Fibroblast of villous mesenchyme (primary cell): ENCODE measurements at regions not wholly inside any gene's neighbourhood (a gene's known extent, or its start where the extent isn't known, plus 50 kb on each side); places are given as distances from the start of the nearest gene placed in this dataset.

Experiments
- DNase-seq: peaks from one replicate; pipeline ENCODE4 v3.0.0-alpha.2; 2010; ENCODE audit warnings: low read depth
- H3K4me3 ChIP-seq: 2 replicates; pipeline ENCODE4 v1.5.1; 2011; ENCODE audit warnings: low read depth, mild to moderate bottlenecking, low read length
- TF ChIP-seq, protein P1 (sequence below): IDR thresholded peaks from 2 replicates; pipeline ENCODE4 v1.5.1; 2012; ENCODE audit warnings: low read depth, mild to moderate bottlenecking, low read length; ENCODE audit not compliant: insufficient read depth

DNA sequence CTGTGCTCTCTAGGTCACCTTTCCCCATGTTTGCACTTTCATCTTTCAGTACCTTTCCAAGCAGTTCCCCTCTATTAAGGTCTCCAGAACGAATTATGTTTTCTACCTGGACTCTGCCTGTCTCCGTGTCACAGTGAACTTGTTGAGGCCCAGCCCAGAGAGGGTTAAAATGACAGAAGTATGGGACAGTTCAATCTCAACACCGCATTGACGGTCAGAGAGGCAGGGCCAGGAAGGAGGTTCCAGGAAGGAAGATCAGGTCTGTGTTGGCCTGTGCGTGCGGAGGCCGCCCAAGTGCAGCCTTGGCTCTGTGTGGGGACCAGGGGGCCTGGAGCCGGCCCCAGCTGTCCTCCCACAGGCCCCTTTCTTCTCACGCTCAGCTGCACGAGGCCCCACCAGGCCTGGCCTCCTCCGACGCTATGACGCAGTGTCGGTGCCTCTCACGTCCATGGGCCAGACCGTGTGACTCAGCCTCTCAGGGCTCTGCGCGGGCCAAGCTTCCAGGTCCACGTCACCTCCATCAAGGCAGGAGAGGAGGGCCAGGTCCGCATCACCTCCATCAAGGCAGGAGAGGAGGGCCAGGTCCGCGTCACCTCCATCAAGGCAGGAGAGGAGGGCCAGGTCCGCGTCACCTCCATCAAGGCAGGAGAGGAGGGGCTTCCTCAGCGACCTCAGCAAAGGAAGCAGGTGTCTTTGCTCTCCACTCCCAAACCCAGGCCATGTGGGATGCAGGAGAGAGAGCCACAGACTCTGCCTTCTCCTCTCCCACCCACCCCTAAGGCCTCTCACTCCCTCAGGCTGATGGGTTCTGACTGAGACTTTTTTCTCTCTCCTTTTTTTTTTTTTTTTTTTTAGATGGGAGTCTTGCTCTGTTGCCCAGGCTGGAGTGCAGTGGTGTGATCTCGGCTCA is 83.1 kb downstream of the CPN2 start:
- no peak for DNase-seq
- H3K4me3 ChIP-seq, result no peak overlapping the region
- TF ChIP-seq, protein P1, sequence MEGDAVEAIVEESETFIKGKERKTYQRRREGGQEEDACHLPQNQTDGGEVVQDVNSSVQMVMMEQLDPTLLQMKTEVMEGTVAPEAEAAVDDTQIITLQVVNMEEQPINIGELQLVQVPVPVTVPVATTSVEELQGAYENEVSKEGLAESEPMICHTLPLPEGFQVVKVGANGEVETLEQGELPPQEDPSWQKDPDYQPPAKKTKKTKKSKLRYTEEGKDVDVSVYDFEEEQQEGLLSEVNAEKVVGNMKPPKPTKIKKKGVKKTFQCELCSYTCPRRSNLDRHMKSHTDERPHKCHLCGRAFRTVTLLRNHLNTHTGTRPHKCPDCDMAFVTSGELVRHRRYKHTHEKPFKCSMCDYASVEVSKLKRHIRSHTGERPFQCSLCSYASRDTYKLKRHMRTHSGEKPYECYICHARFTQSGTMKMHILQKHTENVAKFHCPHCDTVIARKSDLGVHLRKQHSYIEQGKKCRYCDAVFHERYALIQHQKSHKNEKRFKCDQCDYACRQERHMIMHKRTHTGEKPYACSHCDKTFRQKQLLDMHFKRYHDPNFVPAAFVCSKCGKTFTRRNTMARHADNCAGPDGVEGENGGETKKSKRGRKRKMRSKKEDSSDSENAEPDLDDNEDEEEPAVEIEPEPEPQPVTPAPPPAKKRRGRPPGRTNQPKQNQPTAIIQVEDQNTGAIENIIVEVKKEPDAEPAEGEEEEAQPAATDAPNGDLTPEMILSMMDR, result no peak

DNA sequence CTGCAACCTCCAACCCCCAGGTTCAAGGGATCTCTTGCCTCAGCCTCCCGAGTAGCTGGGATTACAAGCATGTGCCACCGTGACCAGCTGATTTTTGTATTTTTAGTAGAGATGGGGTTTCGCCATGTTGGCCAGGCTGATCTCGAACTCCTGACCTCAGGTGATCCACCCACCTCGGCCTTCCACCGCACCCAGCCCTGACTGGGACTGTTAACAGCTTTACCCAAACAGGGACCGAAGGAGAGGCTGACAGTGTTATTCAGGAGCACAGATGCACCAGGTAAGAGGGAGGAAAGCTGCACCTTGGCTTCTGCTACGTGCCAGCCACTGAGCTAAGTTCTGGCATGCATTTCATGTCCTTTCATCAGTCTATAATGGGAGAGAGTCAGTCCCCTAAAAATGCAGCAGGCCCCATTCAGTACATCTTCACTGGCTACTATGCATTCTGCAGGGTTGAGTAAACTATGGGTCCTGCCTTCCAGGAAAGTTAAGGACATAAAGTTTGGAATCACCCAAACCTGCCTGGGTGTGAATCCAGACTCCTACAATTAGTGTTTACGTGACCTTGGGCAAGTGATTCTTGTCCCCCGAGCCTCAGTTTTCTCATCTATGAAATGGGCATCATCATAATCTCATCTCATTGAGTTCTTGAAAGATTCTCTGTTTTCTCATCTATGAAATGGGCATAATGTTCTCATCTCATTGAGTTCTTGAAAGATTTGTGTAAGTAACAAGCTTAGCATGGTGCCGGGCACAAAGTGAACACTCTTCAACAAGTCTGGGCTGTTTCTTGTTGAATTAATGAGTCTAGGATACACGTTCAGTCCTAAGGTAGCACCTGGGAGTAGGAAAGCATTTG is 82.2 kb downstream of the CPN2 start:
- TF ChIP-seq, protein P1, result no peak
- no peak overlapping the region for H3K4me3 ChIP-seq
- DNase-seq, result no peak

DNA sequence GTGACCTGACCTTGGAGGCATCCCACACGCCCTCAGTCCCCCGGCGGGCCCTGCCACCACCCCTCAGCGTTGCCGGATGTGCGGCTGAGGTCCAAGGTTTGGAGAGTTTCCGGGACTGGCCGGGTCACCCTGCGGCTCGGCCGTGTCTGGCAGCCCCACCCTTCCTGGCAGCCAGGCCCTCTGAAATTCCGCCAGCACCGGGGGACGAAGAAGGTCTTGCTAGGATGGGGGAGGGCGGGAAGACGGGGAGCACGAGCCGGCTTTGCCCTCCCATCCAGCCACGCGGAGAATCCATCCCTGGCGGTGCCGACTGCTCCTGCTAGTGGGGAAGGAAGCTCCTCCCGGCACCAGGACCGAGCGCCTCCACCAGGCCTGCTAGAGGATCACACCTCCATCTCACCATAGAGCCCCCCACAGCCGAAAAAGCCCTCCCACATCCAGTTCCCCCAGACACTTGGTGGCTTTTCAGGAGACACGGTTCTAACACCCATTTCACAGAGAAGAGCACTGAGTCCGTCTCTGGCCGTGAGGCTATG is 81.5 kb downstream of the CPN2 start:
- TF ChIP-seq, protein P1, result peak; percentile 64
- peak; percentile 86 for DNase-seq
- no peak overlapping the region for H3K4me3 ChIP-seq

DNA sequence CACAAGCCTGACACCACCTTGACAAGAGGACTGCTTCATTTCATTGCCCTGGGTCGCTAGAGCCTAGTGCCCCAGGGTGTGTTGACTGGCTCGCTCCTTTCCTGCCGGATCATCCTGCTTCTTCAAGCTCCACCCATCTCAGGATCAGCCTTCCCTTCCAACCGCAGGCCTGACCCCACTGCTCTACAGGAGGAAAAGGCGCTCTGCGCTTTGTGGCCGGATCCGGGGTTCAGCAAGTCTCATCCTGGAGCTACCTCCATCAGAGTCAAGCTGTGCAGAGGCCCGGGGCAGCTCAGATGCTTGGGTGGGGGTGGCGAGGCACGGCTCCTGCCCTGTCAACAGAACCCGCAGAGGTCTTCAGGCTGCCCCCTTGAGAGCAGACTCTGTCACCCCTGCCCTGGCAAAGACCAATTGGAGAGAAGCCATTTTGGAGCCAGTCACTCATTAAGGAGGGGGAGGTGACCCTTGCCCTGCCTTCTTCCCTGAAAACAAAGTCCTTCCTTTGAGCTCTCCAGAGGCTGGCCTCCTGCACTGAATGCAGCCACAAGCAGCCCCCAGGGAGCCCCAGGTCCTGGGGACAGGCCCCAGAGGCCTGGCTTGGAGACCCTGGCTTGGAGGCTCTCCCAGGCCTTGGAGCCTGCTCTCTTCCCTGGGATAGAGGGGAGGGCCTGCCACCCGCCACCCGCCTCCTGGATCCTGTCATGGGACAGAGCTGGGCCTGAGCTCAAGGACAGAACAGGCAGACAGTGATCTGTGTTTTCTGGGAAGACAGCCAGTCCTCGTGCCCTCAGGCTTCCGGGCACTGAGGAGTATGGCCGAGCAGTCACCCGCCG is 80.3 kb downstream of the CPN2 start:
- DNase-seq, result peak; percentile 86
- TF ChIP-seq, protein P1, result no peak
- H3K4me3 ChIP-seq, result no peak overlapping the region

DNA sequence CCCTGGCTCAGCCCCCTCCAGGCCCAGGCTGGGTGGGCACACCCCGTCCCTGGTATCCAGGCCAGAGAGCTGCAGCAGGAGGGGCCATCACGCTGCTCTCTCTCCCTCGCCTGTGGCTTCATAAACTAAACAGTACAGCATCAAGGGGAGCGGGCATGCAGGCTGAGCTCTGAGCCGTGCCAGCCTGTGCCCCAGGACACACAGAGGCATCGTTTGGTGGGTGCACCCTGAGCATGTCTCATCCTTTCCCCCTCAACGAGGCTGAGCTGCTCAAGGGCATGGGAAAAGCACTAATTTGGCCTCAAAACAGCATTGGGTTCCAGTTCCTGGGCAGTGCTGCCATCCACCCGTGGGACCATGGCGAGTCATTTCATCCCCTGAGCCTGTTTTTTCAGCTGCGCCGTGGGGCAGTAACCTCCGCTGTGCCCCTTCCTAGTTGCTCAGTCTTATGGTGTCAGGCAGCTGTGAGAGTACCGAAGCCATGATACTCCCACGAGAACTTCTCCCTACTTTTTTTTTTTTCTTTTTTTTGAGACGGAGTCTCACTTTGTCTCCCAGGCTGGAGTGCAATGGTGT is 79.6 kb downstream of the CPN2 start:
- DNase-seq, result no peak
- TF ChIP-seq, protein P1, result no peak
- H3K4me3 ChIP-seq, result no peak overlapping the region

DNA sequence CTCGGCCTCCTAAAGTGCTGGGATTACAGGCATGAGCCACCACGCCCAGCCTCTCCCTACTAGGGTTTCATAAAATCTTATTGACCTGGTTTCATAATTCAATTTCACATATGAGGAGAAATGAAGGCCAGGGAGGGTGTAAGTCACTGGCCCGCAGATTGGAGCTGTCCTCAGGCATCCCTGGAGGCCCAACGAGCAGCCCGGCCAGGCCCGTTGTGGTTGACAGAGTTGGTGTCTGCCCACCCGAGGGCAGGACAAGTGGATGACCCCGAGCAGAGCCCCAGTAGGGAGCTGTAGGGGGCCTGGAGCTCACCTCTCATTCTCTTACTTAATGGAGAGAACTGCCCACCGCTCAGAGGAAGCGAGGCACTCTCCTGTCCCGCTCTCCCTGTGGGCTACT is 78.9 kb downstream of the CPN2 start:
- H3K4me3 ChIP-seq, result no peak overlapping the region
- no peak for DNase-seq
- TF ChIP-seq, protein P1, result no peak
